ENCODE measurements at regions not wholly inside any gene's neighbourhood (a gene's known extent, or its start where the extent isn't known, plus 50 kb on each side); places are given as distances from the start of the nearest gene placed in this dataset.

- Histone ChIP-seq H2BK12ac (ENCODE audit: low read depth, low read length) (no peak overlapping the region), H4K5ac (ENCODE audit: insufficient read length, low read depth, low read length) (no peak overlapping the region), H3K9ac (replicated peaks in 1 of 4; ENCODE audit: extremely low read depth in 1 of 4, low read depth in 3 of 4, low read length in 3 of 4) (no peak overlapping the region), H3K18ac (ENCODE audit: extremely low read depth, low read length) (no peak overlapping the region), H3K27ac (ENCODE audit: low read depth, low read length) (no peak overlapping the region), H2BK20ac (ENCODE audit: low read length) (no peak overlapping the region), H3K9me3 (ENCODE audit: insufficient read depth in 2 of 2, low read depth in 1 of 2, low read length in 1 of 2) (no peaks in the 10 kb centered on the region), H3K4ac (replicated peaks; ENCODE audit: insufficient read length, low read depth, low read length) (no peak overlapping the region), H3K4me1 (replicated peaks in 1 of 4; ENCODE audit: control insufficient read depth in 3 of 4, insufficient read depth in 4 of 4, low read length in 3 of 4) (peaks cover 0 to under 1% (median 0%) of the 10 kb centered on the region in 4 experiments; a peak in 1 of 7 replicates), H3K27me3 (replicated peaks in 1 of 4; ENCODE audit: control insufficient read depth in 3 of 4, extremely low read depth in 1 of 4, insufficient read depth in 3 of 4, low read length in 3 of 4) (no peaks in the 10 kb centered on the region), H3K36me3 (ENCODE audit: control insufficient read depth in 2 of 4, insufficient read depth in 4 of 4, low read length in 3 of 4) (no peaks in the 10 kb centered on the region), H4K91ac (replicated peaks; ENCODE audit: insufficient read length, low read length) (no peak overlapping the region), H2BK15ac (ENCODE audit: low read length) (no peak overlapping the region), H3K4me2 (ENCODE audit: insufficient read depth in 1 of 2, low read depth in 2 of 2, low read length in 2 of 2) (no peak overlapping the region), H3K79me2 (ENCODE audit: control insufficient read depth in 1 of 2, insufficient read depth in 2 of 2, low read length in 2 of 2) (no peaks in the 10 kb centered on the region), H2AK5ac (ENCODE audit: low read depth, low read length) (no peak overlapping the region), H3K56ac (replicated peaks; ENCODE audit: insufficient read length, low read depth, low read length) (no peak overlapping the region), H3K14ac (ENCODE audit: insufficient read length) (no peak overlapping the region), H4K20me1 (replicated peaks in 1 of 2; ENCODE audit: control insufficient read depth in 1 of 2, insufficient read depth in 2 of 2, low read length in 2 of 2) (no peaks in the 10 kb centered on the region), H3K4me3 (ENCODE audit: extremely low read depth in 1 of 4, insufficient read depth in 2 of 4, low read depth in 3 of 4, low read length in 4 of 4) (no peak overlapping the region), H3K23me2 (ENCODE audit: low read depth, low read length) (no peaks in the 10 kb centered on the region), H2AFZ (ENCODE audit: low read length) (no peak overlapping the region), H2BK120ac (replicated peaks; ENCODE audit: low read depth, low read length) (no peak overlapping the region), H3K23ac (ENCODE audit: insufficient read length) (no peak overlapping the region), H3K79me1 (ENCODE audit: low read depth, low read length) (no peaks in the 10 kb centered on the region), H4K8ac (ENCODE audit: extremely low read depth, insufficient read depth, low read length) (no peak overlapping the region), H2BK5ac (ENCODE audit: low read depth, low read length) (no peak overlapping the region)
- ChIA-PET POLR2A (ENCODE audit: partially characterized antibody) (no interaction called here), CTCF (ENCODE audit: partially characterized antibody) (interaction anchor here (1.0 to 3.4 kb wide), 9 partner anchors 12 to 71 kb away, joined by 3 to 16 read pairs (median 3); no protein-coding TSS in a partner anchor)
- WGBS, 2 experiments (ENCODE audit: extremely low coverage in 1 of 2, insufficient coverage in 1 of 2, insufficient read length in 1 of 2, insufficient replicate concordance in 2 of 2, low coverage in 1 of 2, low lambda C conversion rate in 2 of 2, missing lambda C conversion rate in 1 of 2): 96% methylated on average over 4 of the region's 4 CpGs; no CpG with 5 or more reads in 1 of the 2 experiments
- DNase-seq (ENCODE audit: low read depth in 1 of 2, low spot score in 2 of 2) (no peak), FAIRE-seq (no peak)
- TF ChIP-seq BACH1 (IDR thresholded peaks at IDR 0.05; ENCODE audit: low read length) (no peak), ASH2L (IDR thresholded peaks at IDR 0.05; ENCODE audit: low read length) (no peak), EZH2 (IDR thresholded peaks at IDR 0.05; ENCODE audit: low read depth, low read length, severe bottlenecking) (no peak), CBX8 (IDR thresholded peaks at IDR 0.05; ENCODE audit: borderline replicate concordance, low read depth, low read length) (no peak), USF2 (IDR thresholded peaks at IDR 0.05; ENCODE audit: low read length) (no peak), JUN (IDR thresholded peaks at IDR 0.05; ENCODE audit: low read depth, low read length) (no peak), CTBP2 (IDR thresholded peaks at IDR 0.05; ENCODE audit: borderline replicate concordance, insufficient read depth, insufficient read length, low read length) (no peak), TAF1 (IDR thresholded peaks at IDR 0.05; ENCODE audit: low read depth, low read length) (no peak), SIX5 (IDR thresholded peaks at IDR 0.05; ENCODE audit: low read depth, low read length) (no peak), SP1 (IDR thresholded peaks at IDR 0.05; ENCODE audit: low read depth, low read length) (no peak), POLR2A (IDR thresholded peaks at IDR 0.05; ENCODE audit: control extremely low read depth in 1 of 2, low read depth in 2 of 2, low read length in 2 of 2) (no peak)
Measured at GRCh38 chr15:45776772-45777171, 141.9 kb downstream of the SQOR start.

Measured in H1 (cell line).